OCI-LY7 (cell line): ENCODE measurements at regions not wholly inside any gene's neighbourhood (a gene's known extent, or its start where the extent isn't known, plus 50 kb on each side); places are given as distances from the start of the nearest gene placed in this dataset.

Experiments
- CTCF ChIP-seq: fragments of 200-600 bp; sonication (generic); conservative IDR thresholded peaks from 2 replicates; pipeline ENCODE4 v1.5.1; 2014; ENCODE audit warnings: mild to moderate bottlenecking, antibody characterized with exemption, low read length, moderate library complexity, mixed read lengths
- EZH2phosphoT487 ChIP-seq: fragments of 200-600 bp; sonication (generic); IDR thresholded peaks from 2 replicates; pipeline ENCODE4 v1.6.1; 2018; ENCODE audit warnings: low read depth, borderline replicate concordance, mild to moderate bottlenecking, mixed run types, antibody characterized with exemption, low read length, moderate library complexity, mixed read lengths

GRCh38 chr7:155373359-155374273 is 75.9 kb downstream of the INSIG1 start:
- TF ChIP-seq CTCF (no peak), EZH2phosphoT487 (no peak)
